RPMI7951 (cell line): ENCODE measurements at regions not wholly inside any gene's neighbourhood (a gene's known extent, or its start where the extent isn't known, plus 50 kb on each side); places are given as distances from the start of the nearest gene placed in this dataset.

Source experiments
- DNase-seq: peaks from one replicate; pipeline ENCODE4 v3.0.0-alpha.2; 2012; ENCODE audit warnings: low read depth

- DNase-seq: no peak
Measured at GRCh38 chr9:88034964-88035363, 60.6 kb upstream of the CDK20 start.

DNA sequence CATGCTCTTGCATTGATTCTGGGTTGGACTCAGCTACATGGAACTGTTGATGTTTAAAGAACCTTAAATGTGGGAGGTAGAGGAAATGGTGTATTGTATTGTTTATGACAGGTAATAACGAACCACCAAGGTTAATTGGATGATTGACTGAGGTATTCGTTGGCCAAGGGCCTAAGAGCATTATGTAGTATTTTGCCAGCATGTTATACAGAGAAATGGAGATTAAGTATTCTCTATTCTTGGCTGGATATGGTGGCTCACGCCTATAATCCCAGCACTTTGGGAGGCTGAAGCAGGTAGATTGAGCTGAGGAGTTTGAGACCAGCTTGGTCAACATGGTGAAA is 59.0 kb upstream of the CDK20 start:
- no peak for DNase-seq

DNA sequence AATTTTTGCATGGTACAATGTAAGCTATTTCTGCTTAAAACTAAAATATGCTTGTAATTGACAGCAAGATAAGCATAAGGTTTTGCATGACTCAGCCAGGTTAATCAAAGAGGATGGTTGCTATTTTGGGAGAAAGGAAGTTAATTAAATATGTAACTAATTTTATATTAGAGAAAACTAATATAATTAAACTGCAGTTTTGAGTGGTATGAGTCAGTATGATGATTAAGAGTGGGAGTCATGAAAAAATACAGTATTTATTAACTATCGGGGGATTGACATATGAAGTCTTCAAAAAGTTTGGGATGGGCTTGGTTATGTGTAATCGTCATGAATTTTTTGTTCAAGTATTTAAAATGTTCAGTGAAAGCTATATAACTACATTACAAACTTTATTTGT is 54.0 kb upstream of the CDK20 start:
- DNase-seq: no peak

DNA sequence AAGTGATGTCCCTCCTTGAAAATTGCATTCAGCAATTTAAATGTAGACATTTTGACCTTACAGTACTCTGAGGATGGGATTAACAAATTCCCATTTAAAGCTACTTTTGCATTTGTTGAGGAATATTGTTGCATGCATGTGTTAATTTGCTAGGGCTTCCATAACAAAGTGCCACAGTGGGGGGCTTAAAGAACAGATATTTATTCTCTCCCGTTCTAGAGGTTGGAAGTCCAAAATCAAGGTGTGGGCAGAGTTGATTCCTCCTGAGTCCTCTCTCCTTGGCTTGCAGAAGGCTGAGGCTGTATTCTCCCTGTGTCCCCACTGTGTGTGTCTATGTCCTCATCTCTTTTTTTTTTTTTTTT is 51.8 kb upstream of the CDK20 start:
- no peak for DNase-seq

DNA sequence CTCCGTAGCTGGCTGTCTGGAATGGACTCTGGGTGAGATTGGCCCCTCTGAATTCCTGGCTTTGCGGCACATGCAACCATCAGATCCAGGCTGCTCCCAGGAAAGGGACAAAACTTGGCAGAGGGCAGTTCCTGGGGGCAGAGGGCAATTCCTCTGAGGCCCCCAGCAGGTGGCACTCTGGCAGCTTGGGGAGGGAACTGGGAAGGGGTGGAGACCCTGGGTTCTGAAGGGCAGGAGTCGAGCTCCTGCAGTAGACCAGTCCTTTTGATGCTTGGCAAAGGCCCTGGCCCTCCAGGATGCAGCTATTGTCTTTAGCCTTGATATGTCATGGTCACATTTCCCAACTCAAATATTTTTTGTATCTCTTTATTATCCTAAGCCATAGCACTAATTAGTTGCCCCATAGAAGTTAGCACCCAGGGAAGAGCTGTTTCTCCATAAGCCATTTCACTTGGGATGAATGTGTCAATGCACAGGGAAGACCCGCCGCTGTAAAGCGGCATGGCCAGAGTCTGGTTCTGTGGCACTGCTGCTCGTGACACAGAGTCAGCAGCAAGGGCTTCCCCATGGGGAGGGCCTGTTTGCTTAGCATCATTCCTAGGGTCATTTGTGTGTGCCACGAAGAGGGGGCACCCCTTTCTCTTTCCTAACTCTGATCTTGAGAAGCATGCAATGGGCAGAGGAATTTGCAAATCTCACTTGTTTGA is 51.2 kb upstream of the CDK20 start:
- DNase-seq: no peak

DNA sequence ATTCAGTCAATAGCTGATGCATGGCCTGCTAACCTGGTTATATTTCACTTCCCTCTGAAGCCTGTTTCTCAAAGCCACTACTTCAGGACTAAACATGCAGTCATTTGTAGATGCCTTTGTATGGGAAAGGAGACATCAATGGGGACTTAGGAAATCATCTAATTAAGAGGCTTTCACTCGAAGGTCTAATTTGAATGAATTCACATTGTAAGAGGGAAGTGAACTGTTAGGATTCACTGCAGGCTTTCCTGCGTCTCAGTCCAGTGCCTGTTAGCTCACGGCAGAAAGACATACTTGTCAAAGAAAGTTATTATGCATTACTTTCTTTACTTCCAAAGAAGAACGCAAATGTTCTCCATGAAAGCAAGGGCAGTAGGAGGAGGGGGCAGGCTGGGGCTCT is 50.6 kb upstream of the CDK20 start:
- DNase-seq: no peak
